CD4-positive, alpha-beta T cell treated with Interleukin-10 for 1 hour (primary cell): ENCODE measurements at regions not wholly inside any gene's neighbourhood (a gene's known extent, or its start where the extent isn't known, plus 50 kb on each side); places are given as distances from the start of the nearest gene placed in this dataset.
"Not testable (repeated sequence)": the region's sequence is repeated elsewhere in the genome, so short reads cannot be mapped to it uniquely, and the experiment has no call there.

ENCODE experiments used
- DNase-seq: peaks from one replicate; pipeline ENCODE4 v3.0.0-alpha.2; 2020

GRCh38 chr1:31511848-31512615 is 64.3 kb upstream of the TINAGL1 start:
- no peak for DNase-seq

- no peak for DNase-seq
Observed at GRCh38 chr1:31514117-31514516, 62.2 kb upstream of the TINAGL1 start.

- no peak for DNase-seq
Observed at GRCh38 chr1:31515056-31515775, 61.1 kb upstream of the TINAGL1 start.

GRCh38 chr1:31515936-31516335 is 60.4 kb upstream of the TINAGL1 start:
- DNase-seq = no peak

GRCh38 chr1:31517301-31517700 is 59.0 kb upstream of the TINAGL1 start:
- DNase-seq = no peak

- DNase-seq = not testable (repeated sequence)
Observed at GRCh38 chr1:31517986-31518385, 58.3 kb upstream of the TINAGL1 start.

GRCh38 chr1:31521761-31522555 is 54.4 kb upstream of the TINAGL1 start:
- no peak for DNase-seq

GRCh38 chr1:31522556-31522845 is 53.8 kb upstream of the TINAGL1 start:
- DNase-seq = no peak

- DNase-seq = no peak
Observed at GRCh38 chr1:31523012-31523411, 53.3 kb upstream of the TINAGL1 start.

- DNase-seq = peak; percentile 2
Observed at GRCh38 chr1:31523769-31524168, 52.5 kb upstream of the TINAGL1 start.

GRCh38 chr1:31524186-31524901 is 52.0 kb upstream of the TINAGL1 start:
- no peak for DNase-seq
